ENCODE measurements at regions not wholly inside any gene's neighbourhood (a gene's known extent, or its start where the extent isn't known, plus 50 kb on each side); places are given as distances from the start of the nearest gene placed in this dataset.

- H3K4me2 ChIP-seq (ENCODE audit: control insufficient read depth, insufficient read depth): no peak overlapping the region
- no TSS peak for BruUV-seq (replicated peaks)
Measured at GRCh38 chr16:58809213-58809612, 75.1 kb upstream of the GOT2 start.

GRCh38 chr16:58807276-58807675 lies 73.2 kb upstream of the GOT2 start:
- Histone ChIP-seq H3K36me3 (ENCODE audit: control insufficient read depth in 2 of 2, insufficient read depth in 2 of 2, low read length in 1 of 2) (no peaks in the 10 kb centered on the region), H3K4me2 (ENCODE audit: control insufficient read depth, insufficient read depth) (no peak overlapping the region), H3K79me2 (ENCODE audit: control insufficient read depth, insufficient read depth, low read length) (no peaks in the 10 kb centered on the region), H3K4me1 (ENCODE audit: control insufficient read depth, insufficient read depth, low read length) (no peaks in the 10 kb centered on the region), H3K9ac (ENCODE audit: control insufficient read depth, insufficient read depth, low read length) (no peak overlapping the region), H3K4me3 (no peak overlapping the region), H4K20me1 (ENCODE audit: control insufficient read depth, insufficient read depth) (no peaks in the 10 kb centered on the region), H3K27me3 (replicated peaks in 1 of 2; ENCODE audit: control insufficient read depth in 2 of 2, insufficient read depth in 2 of 2, low read length in 1 of 2) (no peaks in the 10 kb centered on the region), H3K9me3 (replicated peaks; ENCODE audit: control insufficient read depth, insufficient read depth, low read length) (no peaks in the 10 kb centered on the region), H2AFZ (ENCODE audit: control insufficient read depth, low read depth, low read length) (no peak overlapping the region), H3K27ac (ENCODE audit: control insufficient read depth, insufficient read depth) (no peak overlapping the region)
- BruUV-seq (replicated peaks): no TSS peak
- no peak for TF ChIP-seq BHLHE40 (IDR thresholded peaks at IDR 0.05; ENCODE audit: borderline replicate concordance in 1 of 2, low read depth in 2 of 2, low read length in 1 of 2)
- TF ChIP-seq KDM1A (IDR thresholded peaks at IDR 0.05; ENCODE audit: borderline replicate concordance): no peak
- no peak for TF ChIP-seq BACH1 (IDR thresholded peaks at IDR 0.05; ENCODE audit: borderline replicate concordance)
- no peak for TF ChIP-seq RB1 (IDR thresholded peaks at IDR 0.05; ENCODE audit: borderline replicate concordance)
- no peak for TF ChIP-seq RELB (IDR thresholded peaks at IDR 0.05; ENCODE audit: low read depth)
- TF ChIP-seq IRF4 (IDR thresholded peaks at IDR 0.05; ENCODE audit: low read depth, low read length): no peak
- no peak for TF ChIP-seq E2F8 (IDR thresholded peaks at IDR 0.05; ENCODE audit: low read depth, partially characterized antibody)
- no peak for TF ChIP-seq CBX3 (IDR thresholded peaks at IDR 0.05; ENCODE audit: borderline replicate concordance, low read depth)
- no peak for TF ChIP-seq IRF3 (IDR thresholded peaks at IDR 0.05)
- TF ChIP-seq SUPT20H (IDR thresholded peaks at IDR 0.05; ENCODE audit: borderline replicate concordance, control insufficient read depth, low read depth, low read length): no peak
- no peak for TF ChIP-seq MEF2B (IDR thresholded peaks at IDR 0.05; ENCODE audit: partially characterized antibody, poor library complexity, severe bottlenecking)
- CTCF ChIA-PET: interaction anchor here (0.6 kb wide), 1 partner anchor 196 kb away, joined by 3 read pairs; no protein-coding TSS in a partner anchor
- POLR2A ChIA-PET: no interaction called here
- no peak for FAIRE-seq
- no peak for ATAC-seq
- DNase-seq (ENCODE audit: low read depth, low spot score): no peak
- SMC1A ChIA-PET (ENCODE audit: uncharacterized antibody, unreplicated experiment): no interaction called here
- intact Hi-C loops (cut with micrococcal nuclease; ENCODE audit: unreplicated experiment): no loop called here
- in situ Hi-C loops (cut with MboI): no loop called here
- RAD21 ChIA-PET (ENCODE audit: unreplicated experiment): no interaction called here

More at GRCh38 chr16:58809213-58809612, 75.1 kb upstream of the GOT2 start:
- H3K4me1 ChIP-seq (ENCODE audit: control insufficient read depth, insufficient read depth, low read length): no peaks in the 10 kb centered on the region
- FAIRE-seq: no peak
- no peaks in the 10 kb centered on the region for H3K9me3 ChIP-seq (replicated peaks; ENCODE audit: control insufficient read depth, insufficient read depth, low read length)
- ChIA-PET POLR2A (interaction anchor here (0.6 kb wide), 1 partner anchor 18 kb away, joined by 3 read pairs; no protein-coding TSS in a partner anchor), SMC1A (ENCODE audit: uncharacterized antibody, unreplicated experiment) (no interaction called here), CTCF (interaction anchor here (0.8 to 1.7 kb wide), 2 partner anchors 11 to 1394 kb away, joined by 3 to 5 read pairs; no protein-coding TSS in a partner anchor), RAD21 (ENCODE audit: unreplicated experiment) (no interaction called here)
- DNase-seq (ENCODE audit: low read depth, low spot score): no peak
- WGBS (ENCODE audit: insufficient coverage, insufficient replicate concordance, low lambda C conversion rate, missing lambda C conversion rate): 32% methylated on average over 3 of the region's 3 CpGs
- no peak overlapping the region for H2AFZ ChIP-seq (ENCODE audit: control insufficient read depth, low read depth, low read length)
- no peak overlapping the region for H3K4me3 ChIP-seq
- intact Hi-C loops (cut with micrococcal nuclease; ENCODE audit: unreplicated experiment) (no loop called here), in situ Hi-C loops (cut with MboI) (no loop called here)
- H3K27me3 ChIP-seq (replicated peaks in 1 of 2; ENCODE audit: control insufficient read depth in 2 of 2, insufficient read depth in 2 of 2, low read length in 1 of 2): no peaks in the 10 kb centered on the region
- no peak overlapping the region for H3K27ac ChIP-seq (ENCODE audit: control insufficient read depth, insufficient read depth)
- no peaks in the 10 kb centered on the region for H3K79me2 ChIP-seq (ENCODE audit: control insufficient read depth, insufficient read depth, low read length)
- no peak for TF ChIP-seq YY1 (IDR thresholded peaks at IDR 0.05; ENCODE audit: low read depth, low read length)
- no peak for TF ChIP-seq ESRRA (IDR thresholded peaks at IDR 0.05; ENCODE audit: low read length)
- no peak for TF ChIP-seq BMI1 (IDR thresholded peaks at IDR 0.05; ENCODE audit: borderline replicate concordance)
- no peak for TF ChIP-seq MEF2A (IDR thresholded peaks at IDR 0.05; ENCODE audit: insufficient read depth, low read depth, low read length)
- TF ChIP-seq RELA (IDR thresholded peaks at IDR 0.05; ENCODE audit: borderline replicate concordance, partially characterized antibody): no peak
- no peaks in the 10 kb centered on the region for H4K20me1 ChIP-seq (ENCODE audit: control insufficient read depth, insufficient read depth)
- no peak for ATAC-seq
- no peak overlapping the region for H3K9ac ChIP-seq (ENCODE audit: control insufficient read depth, insufficient read depth, low read length)
- no peaks in the 10 kb centered on the region for H3K36me3 ChIP-seq (ENCODE audit: control insufficient read depth in 2 of 2, insufficient read depth in 2 of 2, low read length in 1 of 2)
